ENCODE measurements at regions not wholly inside any gene's neighbourhood (a gene's known extent, or its start where the extent isn't known, plus 50 kb on each side); places are given as distances from the start of the nearest gene placed in this dataset.

GRCh38 chr19:30318936-30319335, 53.2 kb upstream of the ZNF536 start:
- TF ChIP-seq, protein P1, sequence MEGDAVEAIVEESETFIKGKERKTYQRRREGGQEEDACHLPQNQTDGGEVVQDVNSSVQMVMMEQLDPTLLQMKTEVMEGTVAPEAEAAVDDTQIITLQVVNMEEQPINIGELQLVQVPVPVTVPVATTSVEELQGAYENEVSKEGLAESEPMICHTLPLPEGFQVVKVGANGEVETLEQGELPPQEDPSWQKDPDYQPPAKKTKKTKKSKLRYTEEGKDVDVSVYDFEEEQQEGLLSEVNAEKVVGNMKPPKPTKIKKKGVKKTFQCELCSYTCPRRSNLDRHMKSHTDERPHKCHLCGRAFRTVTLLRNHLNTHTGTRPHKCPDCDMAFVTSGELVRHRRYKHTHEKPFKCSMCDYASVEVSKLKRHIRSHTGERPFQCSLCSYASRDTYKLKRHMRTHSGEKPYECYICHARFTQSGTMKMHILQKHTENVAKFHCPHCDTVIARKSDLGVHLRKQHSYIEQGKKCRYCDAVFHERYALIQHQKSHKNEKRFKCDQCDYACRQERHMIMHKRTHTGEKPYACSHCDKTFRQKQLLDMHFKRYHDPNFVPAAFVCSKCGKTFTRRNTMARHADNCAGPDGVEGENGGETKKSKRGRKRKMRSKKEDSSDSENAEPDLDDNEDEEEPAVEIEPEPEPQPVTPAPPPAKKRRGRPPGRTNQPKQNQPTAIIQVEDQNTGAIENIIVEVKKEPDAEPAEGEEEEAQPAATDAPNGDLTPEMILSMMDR (tag by site-specific recombination; IDR thresholded peaks at IDR 0.05) = no peak
- TF ChIP-seq ZNF768 (tag by site-specific recombination; IDR thresholded peaks at IDR 0.05) (no peak), PRDM1 (tag by site-specific recombination; IDR thresholded peaks at IDR 0.05) (no peak), ZNF670 (tag by site-specific recombination; IDR thresholded peaks at IDR 0.05; ENCODE audit: low read depth) (no peak), YY1 (tag by site-specific recombination; IDR thresholded peaks at IDR 0.05) (no peak), ZNF629 (tag by site-specific recombination; IDR thresholded peaks at IDR 0.05) (no peak), ZNF837 (tag by site-specific recombination; IDR thresholded peaks at IDR 0.05) (no peak)
- TF ChIP-seq, protein P2, sequence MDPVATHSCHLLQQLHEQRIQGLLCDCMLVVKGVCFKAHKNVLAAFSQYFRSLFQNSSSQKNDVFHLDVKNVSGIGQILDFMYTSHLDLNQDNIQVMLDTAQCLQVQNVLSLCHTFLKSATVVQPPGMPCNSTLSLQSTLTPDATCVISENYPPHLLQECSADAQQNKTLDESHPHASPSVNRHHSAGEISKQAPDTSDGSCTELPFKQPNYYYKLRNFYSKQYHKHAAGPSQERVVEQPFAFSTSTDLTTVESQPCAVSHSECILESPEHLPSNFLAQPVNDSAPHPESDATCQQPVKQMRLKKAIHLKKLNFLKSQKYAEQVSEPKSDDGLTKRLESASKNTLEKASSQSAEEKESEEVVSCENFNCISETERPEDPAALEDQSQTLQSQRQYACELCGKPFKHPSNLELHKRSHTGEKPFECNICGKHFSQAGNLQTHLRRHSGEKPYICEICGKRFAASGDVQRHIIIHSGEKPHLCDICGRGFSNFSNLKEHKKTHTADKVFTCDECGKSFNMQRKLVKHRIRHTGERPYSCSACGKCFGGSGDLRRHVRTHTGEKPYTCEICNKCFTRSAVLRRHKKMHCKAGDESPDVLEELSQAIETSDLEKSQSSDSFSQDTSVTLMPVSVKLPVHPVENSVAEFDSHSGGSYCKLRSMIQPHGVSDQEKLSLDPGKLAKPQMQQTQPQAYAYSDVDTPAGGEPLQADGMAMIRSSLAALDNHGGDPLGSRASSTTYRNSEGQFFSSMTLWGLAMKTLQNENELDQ (tag by site-specific recombination; IDR thresholded peaks at IDR 0.05; ENCODE audit: low read depth) = no peak
- TF ChIP-seq, protein P3, sequence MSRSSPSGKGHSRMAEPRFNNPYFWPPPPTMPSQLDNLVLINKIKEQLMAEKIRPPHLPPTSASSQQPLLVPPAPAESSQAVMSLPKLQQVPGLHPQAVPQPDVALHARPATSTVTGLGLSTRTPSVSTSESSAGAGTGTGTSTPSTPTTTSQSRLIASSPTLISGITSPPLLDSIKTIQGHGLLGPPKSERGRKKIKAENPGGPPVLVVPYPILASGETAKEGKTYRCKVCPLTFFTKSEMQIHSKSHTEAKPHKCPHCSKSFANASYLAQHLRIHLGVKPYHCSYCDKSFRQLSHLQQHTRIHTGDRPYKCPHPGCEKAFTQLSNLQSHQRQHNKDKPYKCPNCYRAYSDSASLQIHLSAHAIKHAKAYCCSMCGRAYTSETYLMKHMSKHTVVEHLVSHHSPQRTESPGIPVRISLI (tag by site-specific recombination; IDR thresholded peaks at IDR 0.05) = no peak
- TF ChIP-seq, protein P4, sequence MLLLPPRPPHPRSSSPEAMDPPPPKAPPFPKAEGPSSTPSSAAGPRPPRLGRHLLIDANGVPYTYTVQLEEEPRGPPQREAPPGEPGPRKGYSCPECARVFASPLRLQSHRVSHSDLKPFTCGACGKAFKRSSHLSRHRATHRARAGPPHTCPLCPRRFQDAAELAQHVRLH (tag by site-specific recombination; IDR thresholded peaks at IDR 0.05) = no peak
